ENCODE measurements at regions not wholly inside any gene's neighbourhood (a gene's known extent, or its start where the extent isn't known, plus 50 kb on each side); places are given as distances from the start of the nearest gene placed in this dataset.

DNA sequence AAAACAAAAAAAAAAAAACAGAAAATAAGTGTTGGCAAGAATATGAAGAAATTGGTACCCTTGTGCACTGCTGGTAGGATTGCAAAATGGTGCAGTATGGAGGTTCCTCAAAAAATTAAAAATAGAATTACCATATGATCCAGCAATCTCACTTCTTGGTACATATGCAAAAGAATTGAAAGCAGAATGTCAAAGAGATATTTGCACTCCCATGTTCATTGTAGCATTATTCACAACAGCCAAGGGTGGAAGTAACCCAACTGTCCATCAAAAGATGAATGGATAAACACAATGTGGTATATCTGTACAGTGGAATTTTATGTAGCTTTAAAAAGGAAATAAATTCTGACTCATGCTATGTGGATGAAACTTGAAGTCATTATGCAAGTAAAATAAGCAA is 72.8 kb upstream of the POU3F3 start:
- H3K56ac ChIP-seq (replicated peaks; ENCODE audit: insufficient read length, low read depth, low read length) = no peak overlapping the region
- H3K18ac ChIP-seq (ENCODE audit: extremely low read depth, low read length) = no peak overlapping the region
- H2BK12ac ChIP-seq (ENCODE audit: low read depth, low read length) = no peak overlapping the region
- H2BK5ac ChIP-seq (ENCODE audit: low read depth, low read length) = no peak overlapping the region
- ChIA-PET CTCF (ENCODE audit: partially characterized antibody) (no interaction called here), POLR2A (ENCODE audit: partially characterized antibody) (interaction anchor here (0.6 kb wide), 1 partner anchor 17 kb away, joined by 3 read pairs; no protein-coding TSS in a partner anchor)
- no peak overlapping the region for H3K4me3 ChIP-seq (ENCODE audit: extremely low read depth in 1 of 4, insufficient read depth in 2 of 4, low read depth in 3 of 4, low read length in 4 of 4)
- H3K23me2 ChIP-seq (ENCODE audit: low read depth, low read length) = no peaks in the 10 kb centered on the region
- H3K27me3 ChIP-seq (replicated peaks in 1 of 4; ENCODE audit: control insufficient read depth in 3 of 4, extremely low read depth in 1 of 4, insufficient read depth in 3 of 4, low read length in 3 of 4) = no peaks in the 10 kb centered on the region
- no peak overlapping the region for H4K91ac ChIP-seq (replicated peaks; ENCODE audit: insufficient read length, low read length)
- H3K23ac ChIP-seq (ENCODE audit: insufficient read length) = no peak overlapping the region
- H2AFZ ChIP-seq (ENCODE audit: low read length) = no peak overlapping the region
- no peak overlapping the region for H3K9ac ChIP-seq (replicated peaks in 1 of 4; ENCODE audit: extremely low read depth in 1 of 4, low read depth in 3 of 4, low read length in 3 of 4)
- H2BK120ac ChIP-seq (replicated peaks; ENCODE audit: low read depth, low read length) = no peak overlapping the region
- H3K4ac ChIP-seq (replicated peaks; ENCODE audit: insufficient read length, low read depth, low read length) = no peak overlapping the region
- H3K36me3 ChIP-seq (ENCODE audit: control insufficient read depth in 2 of 4, insufficient read depth in 4 of 4, low read length in 3 of 4) = no peaks in the 10 kb centered on the region
- no peak overlapping the region for H4K8ac ChIP-seq (ENCODE audit: extremely low read depth, insufficient read depth, low read length)
- no peak overlapping the region for H3K14ac ChIP-seq (ENCODE audit: insufficient read length)
- no peaks in the 10 kb centered on the region for H3K79me2 ChIP-seq (ENCODE audit: control insufficient read depth in 1 of 2, insufficient read depth in 2 of 2, low read length in 2 of 2)
- no peak overlapping the region for H3K27ac ChIP-seq (ENCODE audit: low read depth, low read length)
- no peaks in the 10 kb centered on the region for H4K20me1 ChIP-seq (replicated peaks in 1 of 2; ENCODE audit: control insufficient read depth in 1 of 2, insufficient read depth in 2 of 2, low read length in 2 of 2)
- no peak for DNase-seq (ENCODE audit: low read depth in 1 of 2, low spot score in 2 of 2)
- no peak overlapping the region for H2AK5ac ChIP-seq (ENCODE audit: low read depth, low read length)
- no peak overlapping the region for H2BK20ac ChIP-seq (ENCODE audit: low read length)
- TF ChIP-seq KDM1A (IDR thresholded peaks at IDR 0.05; ENCODE audit: borderline replicate concordance, low read length) (no peak), CHD2 (IDR thresholded peaks at IDR 0.05; ENCODE audit: low read length) (no peak), GTF2F1 (IDR thresholded peaks at IDR 0.05; ENCODE audit: borderline replicate concordance, low read depth, low read length) (no peak), CEBPB (IDR thresholded peaks at IDR 0.05; ENCODE audit: low read depth, low read length) (no peak), EZH2 (IDR thresholded peaks at IDR 0.05; ENCODE audit: low read depth, low read length, severe bottlenecking) (no peak), EGR1 (IDR thresholded peaks at IDR 0.05; ENCODE audit: borderline replicate concordance, low read depth, low read length) (no peak)
- FAIRE-seq = no peak
- no peaks in the 10 kb centered on the region for H3K9me3 ChIP-seq (ENCODE audit: insufficient read depth in 2 of 2, low read depth in 1 of 2, low read length in 1 of 2)
- no peak overlapping the region for H2BK15ac ChIP-seq (ENCODE audit: low read length)
- no peak overlapping the region for H3K4me2 ChIP-seq (ENCODE audit: insufficient read depth in 1 of 2, low read depth in 2 of 2, low read length in 2 of 2)
- H3K4me1 ChIP-seq (replicated peaks in 1 of 4; ENCODE audit: control insufficient read depth in 3 of 4, insufficient read depth in 4 of 4, low read length in 3 of 4) = no peaks in the 10 kb centered on the region
- H3K79me1 ChIP-seq (ENCODE audit: low read depth, low read length) = no peaks in the 10 kb centered on the region
- H4K5ac ChIP-seq (ENCODE audit: insufficient read length, low read depth, low read length) = no peak overlapping the region

Measured in H1 (cell line).